ENCODE measurements at regions not wholly inside any gene's neighbourhood (a gene's known extent, or its start where the extent isn't known, plus 50 kb on each side); places are given as distances from the start of the nearest gene placed in this dataset.

- TF ChIP-seq, protein P1, sequence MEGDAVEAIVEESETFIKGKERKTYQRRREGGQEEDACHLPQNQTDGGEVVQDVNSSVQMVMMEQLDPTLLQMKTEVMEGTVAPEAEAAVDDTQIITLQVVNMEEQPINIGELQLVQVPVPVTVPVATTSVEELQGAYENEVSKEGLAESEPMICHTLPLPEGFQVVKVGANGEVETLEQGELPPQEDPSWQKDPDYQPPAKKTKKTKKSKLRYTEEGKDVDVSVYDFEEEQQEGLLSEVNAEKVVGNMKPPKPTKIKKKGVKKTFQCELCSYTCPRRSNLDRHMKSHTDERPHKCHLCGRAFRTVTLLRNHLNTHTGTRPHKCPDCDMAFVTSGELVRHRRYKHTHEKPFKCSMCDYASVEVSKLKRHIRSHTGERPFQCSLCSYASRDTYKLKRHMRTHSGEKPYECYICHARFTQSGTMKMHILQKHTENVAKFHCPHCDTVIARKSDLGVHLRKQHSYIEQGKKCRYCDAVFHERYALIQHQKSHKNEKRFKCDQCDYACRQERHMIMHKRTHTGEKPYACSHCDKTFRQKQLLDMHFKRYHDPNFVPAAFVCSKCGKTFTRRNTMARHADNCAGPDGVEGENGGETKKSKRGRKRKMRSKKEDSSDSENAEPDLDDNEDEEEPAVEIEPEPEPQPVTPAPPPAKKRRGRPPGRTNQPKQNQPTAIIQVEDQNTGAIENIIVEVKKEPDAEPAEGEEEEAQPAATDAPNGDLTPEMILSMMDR (IDR thresholded peaks at IDR 0.05; ENCODE audit: low read depth, low read length, missing control alignments): no peak
- H3K4me3 ChIP-seq (ENCODE audit: low read depth, low read length): no peak overlapping the region
- H3K27me3 ChIP-seq (replicated peaks): no peaks in the 10 kb centered on the region
- no peak overlapping the region for H3K27ac ChIP-seq
- H3K36me3 ChIP-seq (replicated peaks): no peaks in the 10 kb centered on the region
- in situ Hi-C loops (cut with HindIII; ENCODE audit: low pct_ligation_motif_present, low sequenced_read_pairs): no loop called here
- no peak for DNase-seq
Observed at GRCh38 chr12:40557980-40558379, 134.3 kb upstream of the CNTN1 start.

DNA sequence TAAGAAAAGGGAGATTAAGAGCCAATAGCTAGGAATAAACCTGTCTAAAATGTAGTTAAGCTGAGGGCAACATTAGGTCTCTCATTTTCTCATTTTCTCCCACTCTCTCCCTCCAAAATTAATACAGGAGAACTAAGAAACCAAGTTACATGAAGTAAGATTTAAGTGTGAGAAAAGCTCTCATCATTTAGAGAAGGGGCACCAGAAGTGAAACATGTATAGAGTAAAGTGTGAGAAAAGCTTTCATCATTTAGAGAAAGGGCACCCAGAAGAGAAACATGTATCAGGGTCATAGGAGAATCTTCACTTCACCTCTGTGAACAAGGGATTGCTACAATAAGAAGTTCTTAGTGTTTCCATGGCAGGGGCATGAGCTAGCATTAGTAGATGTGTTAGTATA lies 132.4 kb upstream of the CNTN1 start:
- H3K4me3 ChIP-seq (ENCODE audit: low read depth, low read length): no peak overlapping the region
- DNase-seq: no peak
- no peaks in the 10 kb centered on the region for H3K36me3 ChIP-seq (replicated peaks)
- no peak overlapping the region for H3K27ac ChIP-seq
- in situ Hi-C loops (cut with HindIII; ENCODE audit: low pct_ligation_motif_present, low sequenced_read_pairs): no loop called here
- TF ChIP-seq, protein P1 (IDR thresholded peaks at IDR 0.05; ENCODE audit: low read depth, low read length, missing control alignments): no peak
- H3K27me3 ChIP-seq (replicated peaks): no peaks in the 10 kb centered on the region

GRCh38 chr12:40560848-40561247 lies 131.4 kb upstream of the CNTN1 start:
- no peak overlapping the region for H3K27ac ChIP-seq
- H3K36me3 ChIP-seq (replicated peaks): no peaks in the 10 kb centered on the region
- no peaks in the 10 kb centered on the region for H3K27me3 ChIP-seq (replicated peaks)
- TF ChIP-seq, protein P1 (IDR thresholded peaks at IDR 0.05; ENCODE audit: low read depth, low read length, missing control alignments): no peak
- in situ Hi-C loops (cut with HindIII; ENCODE audit: low pct_ligation_motif_present, low sequenced_read_pairs): no loop called here
- H3K4me3 ChIP-seq (ENCODE audit: low read depth, low read length): no peak overlapping the region
- DNase-seq: no peak

DNA sequence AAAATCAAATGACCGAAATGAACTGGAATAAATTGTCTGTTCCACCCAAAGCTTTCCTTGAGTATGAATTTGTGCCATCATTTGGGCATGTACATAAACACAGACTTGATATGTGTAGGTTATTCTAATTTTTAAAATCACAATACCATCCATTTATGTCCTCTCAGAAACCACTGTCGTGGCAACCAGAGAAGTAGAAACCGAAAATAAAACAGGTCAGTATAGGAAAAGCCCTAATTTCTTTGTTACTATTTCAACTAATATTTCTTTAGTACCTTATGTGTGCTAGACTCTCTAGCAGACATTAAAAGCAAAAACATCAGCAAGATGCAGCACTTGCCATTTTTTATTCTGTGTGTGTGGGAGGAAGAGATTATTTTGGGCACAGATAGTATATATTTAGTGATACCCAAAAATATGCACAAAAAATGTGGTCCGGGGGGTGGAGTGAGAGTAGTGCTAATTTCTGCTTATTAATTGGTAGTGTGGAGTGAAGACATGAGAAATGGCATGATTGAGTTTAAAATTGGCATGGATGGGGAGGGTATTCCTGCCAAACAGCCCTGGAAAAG lies 130.8 kb upstream of the CNTN1 start:
- Histone ChIP-seq H3K27me3 (replicated peaks) (no peaks in the 10 kb centered on the region), H3K27ac (no peak overlapping the region), H3K36me3 (replicated peaks) (no peaks in the 10 kb centered on the region), H3K4me3 (ENCODE audit: low read depth, low read length) (no peak overlapping the region)
- DNase-seq: no peak
- TF ChIP-seq, protein P1 (IDR thresholded peaks at IDR 0.05; ENCODE audit: low read depth, low read length, missing control alignments): no peak
- in situ Hi-C loops (cut with HindIII; ENCODE audit: low pct_ligation_motif_present, low sequenced_read_pairs): no loop called here

- TF ChIP-seq, protein P1 (IDR thresholded peaks at IDR 0.05; ENCODE audit: low read depth, low read length, missing control alignments): no peak
- H3K27ac ChIP-seq: no peak overlapping the region
- no peak overlapping the region for H3K4me3 ChIP-seq (ENCODE audit: low read depth, low read length)
- H3K36me3 ChIP-seq (replicated peaks): no peaks in the 10 kb centered on the region
- H3K27me3 ChIP-seq (replicated peaks): no peaks in the 10 kb centered on the region
- DNase-seq: no peak
- in situ Hi-C loops (cut with HindIII; ENCODE audit: low pct_ligation_motif_present, low sequenced_read_pairs): no loop called here
Observed at GRCh38 chr12:40565029-40565633, 127.1 kb upstream of the CNTN1 start.

DNA sequence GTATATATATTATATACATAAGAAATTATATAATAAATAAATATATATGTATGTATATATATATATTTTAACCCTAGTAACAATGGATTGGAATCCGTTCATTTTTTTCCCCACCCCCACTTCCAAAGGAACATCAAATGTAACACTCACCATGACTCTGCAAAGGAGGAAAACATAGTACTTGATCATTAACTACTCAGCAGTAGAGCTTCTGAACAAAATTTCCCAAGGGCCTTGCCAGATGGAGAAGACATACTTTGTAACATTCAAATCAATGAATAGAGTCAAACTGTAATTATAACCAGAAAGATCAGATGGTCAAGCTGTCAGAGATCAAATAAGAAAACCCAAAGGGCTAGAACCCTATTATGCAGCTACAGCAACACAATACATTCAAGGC lies 126.0 kb upstream of the CNTN1 start:
- DNase-seq: no peak
- TF ChIP-seq, protein P1 (IDR thresholded peaks at IDR 0.05; ENCODE audit: low read depth, low read length, missing control alignments): no peak
- no peak overlapping the region for H3K27ac ChIP-seq
- no peaks in the 10 kb centered on the region for H3K27me3 ChIP-seq (replicated peaks)
- H3K36me3 ChIP-seq (replicated peaks): no peaks in the 10 kb centered on the region
- no peak overlapping the region for H3K4me3 ChIP-seq (ENCODE audit: low read depth, low read length)
- in situ Hi-C loops (cut with HindIII; ENCODE audit: low pct_ligation_motif_present, low sequenced_read_pairs): no loop called here

All from brain microvascular endothelial cell (primary cell).